Activated naive CD4-positive, alpha-beta T cell treated with Interleukin-2 at 50 U/mL for 16 hours (primary cell): ENCODE measurements at regions not wholly inside any gene's neighbourhood (a gene's known extent, or its start where the extent isn't known, plus 50 kb on each side); places are given as distances from the start of the nearest gene placed in this dataset.

Experiments used
- DNase-seq: peaks from one replicate; pipeline ENCODE4 v3.0.0-alpha.2; 2020

DNA sequence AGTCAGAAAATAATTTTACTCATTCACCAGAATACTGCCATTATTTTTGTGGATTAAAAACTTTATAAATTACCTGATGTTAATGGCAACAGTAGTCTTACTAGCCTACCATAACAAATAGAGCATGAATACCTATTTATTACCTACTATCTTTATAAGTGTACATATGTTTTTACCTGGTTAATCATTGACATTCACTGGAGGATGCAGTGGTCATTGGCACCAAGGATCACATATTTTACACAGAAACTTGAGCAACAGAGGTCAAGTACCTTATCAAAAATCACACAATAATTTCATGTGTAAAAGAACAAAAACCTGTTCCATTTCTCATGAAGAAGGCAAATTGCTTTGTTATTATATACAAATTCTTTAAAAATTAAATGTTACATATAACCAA is 1284.9 kb upstream of the NCAM2 start:
- DNase-seq, result no peak

DNA sequence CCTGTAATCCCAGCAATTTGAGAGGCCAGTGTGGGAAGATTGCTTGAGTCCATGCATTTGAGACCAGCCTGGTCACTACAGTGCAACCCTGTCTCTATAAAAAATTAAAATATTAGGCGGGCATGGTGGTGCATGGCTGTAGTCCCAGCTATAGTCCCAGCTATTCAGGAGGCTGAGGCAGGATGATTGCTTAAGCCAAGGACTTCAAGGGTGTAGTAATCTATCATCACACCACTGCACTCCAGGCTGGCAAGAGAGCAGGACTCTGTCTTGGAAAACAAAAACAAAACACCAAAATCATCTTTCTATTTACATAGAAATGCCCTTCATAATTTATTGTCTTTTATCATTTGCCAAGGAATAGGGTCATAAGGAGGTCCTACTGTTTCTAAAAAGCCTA is 1274.1 kb upstream of the NCAM2 start:
- no peak for DNase-seq

DNA sequence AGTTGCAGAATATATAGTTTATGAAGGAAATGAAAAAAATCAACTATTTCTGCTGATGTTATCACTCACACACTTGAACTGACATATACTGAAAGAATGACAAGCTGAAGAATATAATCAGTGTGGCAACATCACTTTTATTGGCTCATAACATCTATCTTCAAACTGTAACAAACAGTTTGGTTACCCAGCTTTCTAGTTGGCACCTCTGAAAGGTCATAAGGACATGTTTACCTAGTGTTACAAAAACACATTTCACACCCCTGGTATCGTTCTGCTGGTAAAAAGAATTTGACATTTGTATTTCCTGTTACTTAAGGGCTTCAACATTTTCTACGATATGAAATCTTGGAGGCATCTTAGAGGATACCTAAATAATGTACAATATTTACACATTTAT is 1267.0 kb upstream of the NCAM2 start:
- DNase-seq, result no peak

DNA sequence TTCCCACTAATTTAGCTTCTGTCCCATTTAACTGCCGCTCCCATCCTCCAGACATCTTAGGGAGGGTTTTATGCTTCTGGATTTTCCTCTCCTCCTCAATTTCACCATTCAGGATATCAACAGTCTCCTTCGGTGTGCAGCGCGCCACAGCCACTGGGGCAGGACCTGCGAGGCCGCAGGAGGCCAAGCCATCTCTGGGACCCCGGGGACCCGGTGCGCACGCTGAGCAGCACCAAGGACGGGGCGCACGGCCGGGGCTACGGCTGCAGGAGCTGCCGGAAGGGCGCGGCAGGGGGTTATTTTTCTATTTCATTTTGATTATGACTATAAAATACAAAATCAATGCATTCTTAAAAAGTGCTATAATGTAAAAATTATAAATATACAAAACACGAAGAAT is 1238.4 kb upstream of the NCAM2 start:
- no peak for DNase-seq

DNA sequence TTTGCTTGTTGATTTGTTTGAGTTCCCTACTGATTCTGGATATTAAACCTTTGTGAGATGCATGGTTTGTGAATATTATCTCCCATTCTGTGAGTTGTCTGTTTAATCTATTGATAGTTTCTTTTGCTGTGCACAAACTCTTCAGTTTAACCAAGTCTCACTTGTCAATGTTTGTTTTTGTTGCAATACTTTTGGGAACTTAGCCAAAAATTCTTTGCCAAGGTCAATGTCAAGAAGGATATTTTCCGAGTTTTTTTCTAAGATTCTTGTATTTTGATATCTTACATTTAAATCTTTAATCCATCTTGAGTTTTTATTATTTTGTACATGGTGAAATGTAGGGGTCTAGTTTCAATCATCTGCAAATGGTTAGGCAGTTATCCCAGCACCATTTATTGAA is 1230.7 kb upstream of the NCAM2 start:
- DNase-seq, result no peak

DNA sequence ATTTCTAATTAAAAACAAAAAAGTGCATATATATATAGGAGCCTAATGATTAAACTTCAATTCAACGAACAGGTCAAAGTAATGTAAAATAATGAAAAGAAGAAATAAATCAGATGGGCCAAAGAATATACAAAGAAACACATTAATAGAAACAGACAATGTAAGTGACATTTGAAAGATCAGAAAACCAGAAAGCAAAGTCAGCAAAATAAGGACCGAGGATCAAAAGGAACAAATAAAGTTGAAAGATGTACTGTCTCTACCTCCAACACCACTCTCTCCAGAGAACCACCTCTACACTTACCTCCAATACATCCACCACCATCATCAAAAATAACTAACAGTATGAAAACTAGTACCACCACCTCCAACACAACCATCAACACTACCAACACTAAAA is 1226.3 kb upstream of the NCAM2 start:
- DNase-seq, result no peak

DNA sequence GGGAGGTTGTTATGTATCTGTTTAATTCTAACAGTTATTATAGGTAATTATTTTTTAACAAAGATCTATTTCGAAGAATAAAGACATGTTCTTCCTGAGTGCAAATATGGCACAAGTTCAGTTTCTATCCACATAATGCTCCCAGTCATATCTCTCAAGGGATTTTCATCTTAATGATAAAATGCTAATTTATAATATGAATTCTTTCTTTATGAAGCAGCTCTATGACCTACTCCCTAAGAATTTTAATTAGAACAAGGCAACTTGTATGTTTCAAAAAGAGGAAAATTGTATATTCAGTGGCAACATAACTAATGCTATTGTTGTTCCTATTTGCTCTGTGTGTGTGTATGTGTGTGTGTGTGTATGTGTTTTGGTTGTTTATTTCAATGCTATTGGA is 1222.1 kb upstream of the NCAM2 start:
- DNase-seq, result no peak

DNA sequence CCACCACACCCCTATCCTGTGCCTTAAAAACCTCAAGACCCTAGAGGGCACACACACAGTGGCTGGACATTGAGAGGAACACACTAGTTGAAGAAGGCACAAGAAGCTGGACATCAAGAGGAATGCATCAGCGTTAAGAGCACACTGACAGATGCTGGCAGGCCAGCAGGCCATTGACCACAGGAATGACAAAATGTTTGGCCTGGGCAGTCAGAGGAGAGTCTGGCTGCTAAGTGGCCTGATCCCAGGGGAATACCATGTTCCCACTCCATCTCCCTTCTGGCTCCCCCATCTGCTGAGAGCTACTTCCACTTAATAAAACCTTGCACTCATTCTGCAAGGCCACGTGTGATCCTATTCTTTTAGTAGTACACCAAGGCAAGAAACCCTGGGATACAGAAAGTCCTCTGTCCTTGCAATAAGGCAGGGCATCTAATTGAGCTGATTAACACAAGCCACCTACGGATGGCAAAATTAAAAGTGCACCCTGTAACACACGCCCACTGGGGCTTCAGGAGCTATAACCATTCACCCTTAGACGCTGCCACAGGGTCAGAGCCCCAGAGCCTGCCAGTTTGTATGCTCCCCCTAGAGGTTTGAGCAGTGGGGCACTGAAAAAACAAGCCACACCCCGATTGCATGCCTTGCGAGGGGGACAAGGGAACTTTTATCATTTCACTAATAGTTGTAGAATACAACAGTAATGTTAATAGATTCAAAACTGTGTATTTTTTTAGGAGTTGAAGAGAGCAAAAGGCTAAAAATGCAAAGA is 1216.1 kb upstream of the NCAM2 start:
- no peak for DNase-seq

DNA sequence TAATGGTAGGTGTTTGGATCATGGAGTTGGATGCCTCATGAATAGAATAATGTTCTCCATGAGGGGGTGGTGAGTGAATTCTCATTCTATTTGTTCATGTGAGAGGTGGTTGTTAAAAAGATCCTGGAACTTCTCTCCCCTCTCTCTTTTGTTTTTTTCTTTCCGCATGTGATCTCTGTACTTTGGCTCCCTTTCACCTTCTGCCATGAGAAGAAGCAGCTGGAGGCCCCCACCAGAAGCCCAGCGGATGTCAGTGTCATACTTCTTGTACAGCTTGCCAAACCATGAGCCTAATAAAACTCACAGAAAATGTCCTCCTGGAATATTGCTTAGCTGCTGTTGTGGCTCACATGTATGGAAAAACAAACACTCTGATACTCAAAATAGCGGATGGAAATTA is 1212.3 kb upstream of the NCAM2 start:
- DNase-seq, result no peak

DNA sequence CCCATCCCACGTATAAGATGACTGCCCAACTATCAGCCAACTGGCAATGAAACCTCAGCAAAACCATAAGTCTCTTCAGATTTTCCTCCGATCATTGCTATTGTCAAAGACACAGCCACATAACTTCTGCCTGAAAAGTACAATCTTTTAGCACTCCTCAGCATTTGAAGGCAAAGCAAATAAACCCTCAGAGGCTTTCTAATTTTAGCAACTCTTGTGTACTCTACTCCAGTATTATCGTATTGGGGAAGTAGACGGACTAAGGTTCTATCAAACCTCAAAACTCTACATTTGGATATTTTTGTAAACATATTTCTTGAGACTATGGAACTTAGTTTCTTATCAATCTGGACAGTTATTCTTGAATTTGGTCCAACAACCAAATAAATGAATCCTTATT is 1206.2 kb upstream of the NCAM2 start:
- DNase-seq, result no peak

DNA sequence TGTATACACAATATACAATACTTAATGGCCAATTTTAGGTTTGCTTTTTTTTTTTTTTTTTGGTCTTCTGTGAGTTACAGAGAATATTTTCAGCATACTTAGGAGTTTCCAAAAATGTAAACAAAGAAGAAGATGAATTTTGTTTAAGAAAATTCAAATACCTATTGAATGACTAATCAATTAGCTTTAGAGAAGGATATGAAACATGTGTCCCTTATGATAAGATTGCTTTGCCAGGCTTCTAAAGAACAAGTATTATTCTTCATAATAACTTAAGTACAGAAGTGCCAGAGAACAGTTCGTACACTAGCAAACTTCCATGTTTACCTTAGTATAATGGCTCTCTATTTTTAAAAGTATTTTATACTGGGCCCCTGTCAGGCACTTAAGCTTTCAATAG is 1191.0 kb upstream of the NCAM2 start:
- no peak for DNase-seq

DNA sequence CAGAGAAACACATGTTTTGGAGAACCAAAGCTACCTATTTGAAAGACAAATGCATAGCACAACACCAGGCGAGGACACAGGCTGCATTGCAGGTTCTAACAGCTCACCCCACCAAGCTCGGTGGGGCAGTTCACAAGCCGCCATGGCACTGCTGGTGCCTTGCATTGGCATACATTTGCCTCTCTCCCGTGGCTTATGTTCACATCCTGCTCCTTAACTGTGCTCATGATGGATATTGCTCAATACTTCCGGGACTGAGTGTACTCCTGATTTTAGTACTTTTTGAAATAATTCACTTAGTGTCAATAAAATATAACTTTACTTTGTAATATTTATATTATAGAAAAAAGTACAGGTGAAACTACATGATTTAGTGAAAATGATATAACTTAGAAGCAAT is 1187.4 kb upstream of the NCAM2 start:
- DNase-seq, result no peak

DNA sequence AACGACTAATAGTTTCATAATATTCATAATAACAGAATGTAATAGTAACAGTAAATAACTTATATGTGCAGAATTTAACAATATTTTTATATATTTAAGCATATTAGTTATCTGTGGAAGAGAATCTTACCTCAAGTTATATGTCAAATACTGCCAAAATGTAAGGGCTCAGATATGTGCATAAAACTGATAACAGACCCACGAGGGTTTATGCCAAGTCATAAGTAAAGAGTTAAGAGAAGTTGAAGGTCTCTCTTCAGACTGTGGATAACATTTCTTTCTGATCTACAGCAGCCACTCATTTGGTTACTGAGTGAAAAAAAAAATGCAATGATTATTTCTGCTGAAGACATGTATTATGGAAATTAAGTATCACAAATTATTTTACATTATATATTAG is 1167.8 kb upstream of the NCAM2 start:
- DNase-seq, result no peak

DNA sequence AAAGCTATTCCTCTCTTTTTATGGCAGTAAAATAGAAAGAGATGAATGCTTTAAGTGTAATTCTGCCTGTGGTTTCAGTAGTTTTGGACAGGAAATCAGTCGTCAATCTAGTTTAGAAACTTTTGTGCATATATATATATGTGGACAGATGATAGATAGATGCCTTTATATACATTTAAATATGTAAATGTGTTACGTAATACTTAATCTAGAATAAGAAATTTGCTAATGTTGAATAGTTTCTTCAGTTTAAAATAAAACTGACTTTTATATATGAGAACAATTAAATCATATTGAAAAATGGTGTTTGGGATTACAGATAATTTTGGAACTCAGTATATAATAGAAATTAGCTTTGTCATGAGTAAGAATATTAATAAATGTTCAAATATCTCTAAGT is 1165.7 kb upstream of the NCAM2 start:
- no peak for DNase-seq

DNA sequence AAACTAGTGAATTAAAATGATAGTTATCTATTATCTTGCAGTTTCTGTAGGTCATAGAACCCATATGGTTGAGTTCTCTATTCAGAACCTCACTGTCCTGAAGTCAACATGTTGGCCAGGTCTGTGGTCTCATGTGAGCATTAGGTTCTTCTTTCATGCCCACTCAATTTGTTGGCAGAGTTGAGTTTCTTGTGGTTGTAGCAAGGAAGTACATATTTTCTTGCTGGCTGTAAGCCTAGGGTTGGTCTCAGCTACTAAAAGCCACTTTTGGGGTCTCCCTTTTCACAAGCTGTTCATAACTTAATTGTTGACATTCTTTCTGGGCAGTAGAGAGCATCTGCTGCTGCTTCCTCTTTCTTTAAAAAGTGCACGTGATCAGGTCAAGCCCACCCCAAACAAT is 1165.1 kb upstream of the NCAM2 start:
- DNase-seq, result no peak

DNA sequence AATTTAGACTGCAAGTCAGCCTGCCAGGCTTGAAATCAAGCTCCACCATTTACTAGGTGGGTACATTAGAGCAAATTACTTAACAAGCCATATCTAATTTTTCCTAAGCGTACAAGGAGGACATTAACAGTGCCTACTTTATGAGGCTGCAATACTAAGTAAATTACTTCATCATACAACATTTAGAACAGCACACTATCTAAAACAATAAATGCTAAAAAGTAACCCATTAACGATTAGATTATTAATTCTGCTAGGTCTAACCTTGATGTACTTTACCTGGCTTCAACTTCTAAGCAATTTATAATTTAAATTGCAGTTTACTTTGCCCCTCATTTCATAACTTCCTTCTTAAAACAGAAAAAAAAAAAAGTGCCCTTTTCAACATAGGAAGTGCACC is 1155.6 kb upstream of the NCAM2 start:
- DNase-seq, result no peak

DNA sequence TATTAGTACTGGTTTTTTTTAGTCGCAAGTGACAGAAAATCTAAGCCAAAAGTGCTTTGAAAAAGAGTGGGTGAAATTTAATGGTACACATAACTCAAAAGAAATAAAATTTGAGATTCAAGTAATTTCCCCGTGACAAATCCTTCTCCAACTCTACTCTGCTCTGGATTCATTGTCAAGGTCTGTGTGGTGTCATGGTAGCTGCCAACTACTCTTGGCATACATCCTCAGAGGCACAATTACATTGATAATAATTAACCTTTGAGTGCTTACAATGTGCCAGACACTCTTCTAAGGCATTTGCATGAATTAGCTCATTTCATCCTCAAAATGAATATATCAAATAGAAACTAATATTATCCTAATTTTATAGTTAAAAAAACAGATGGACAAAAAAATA is 1153.9 kb upstream of the NCAM2 start:
- no peak for DNase-seq

DNA sequence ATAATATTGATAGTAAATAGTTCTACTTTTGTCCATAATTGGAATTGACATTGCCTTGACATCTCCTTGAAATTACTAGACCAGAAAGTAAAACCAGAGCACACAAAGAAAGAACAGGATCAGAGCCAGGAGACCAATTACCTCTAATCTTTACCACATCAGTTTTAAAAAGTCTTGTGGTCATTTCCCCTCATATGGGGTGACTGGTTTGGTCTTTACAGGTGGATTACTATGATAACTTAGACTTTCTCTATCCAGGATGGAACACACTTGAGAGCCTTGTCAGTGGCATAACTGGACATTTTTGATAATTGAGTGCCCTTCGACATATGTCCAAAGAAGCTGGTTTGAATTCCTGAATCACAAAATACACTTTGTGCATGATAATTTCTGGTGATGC is 1148.1 kb upstream of the NCAM2 start:
- DNase-seq, result no peak

DNA sequence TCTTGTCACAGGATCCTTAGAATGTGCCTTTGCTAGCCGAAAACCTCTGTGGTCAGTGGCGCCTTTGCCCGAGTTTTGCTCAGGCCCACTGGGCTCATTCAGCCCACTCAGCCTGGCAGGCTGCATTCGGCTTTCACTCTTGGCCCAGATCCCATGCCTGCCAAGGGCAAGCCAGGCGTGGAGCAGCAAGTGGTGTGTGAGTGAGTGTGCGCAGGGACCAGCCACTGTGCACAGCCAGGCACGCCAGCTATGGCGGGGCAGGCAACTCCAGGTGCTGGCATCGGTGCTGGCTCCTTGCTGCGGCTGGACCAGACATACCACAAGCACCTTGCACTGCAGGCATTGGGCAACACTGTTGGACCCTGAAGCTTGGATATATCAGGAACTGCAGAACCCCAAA is 1145.1 kb upstream of the NCAM2 start:
- no peak for DNase-seq

DNA sequence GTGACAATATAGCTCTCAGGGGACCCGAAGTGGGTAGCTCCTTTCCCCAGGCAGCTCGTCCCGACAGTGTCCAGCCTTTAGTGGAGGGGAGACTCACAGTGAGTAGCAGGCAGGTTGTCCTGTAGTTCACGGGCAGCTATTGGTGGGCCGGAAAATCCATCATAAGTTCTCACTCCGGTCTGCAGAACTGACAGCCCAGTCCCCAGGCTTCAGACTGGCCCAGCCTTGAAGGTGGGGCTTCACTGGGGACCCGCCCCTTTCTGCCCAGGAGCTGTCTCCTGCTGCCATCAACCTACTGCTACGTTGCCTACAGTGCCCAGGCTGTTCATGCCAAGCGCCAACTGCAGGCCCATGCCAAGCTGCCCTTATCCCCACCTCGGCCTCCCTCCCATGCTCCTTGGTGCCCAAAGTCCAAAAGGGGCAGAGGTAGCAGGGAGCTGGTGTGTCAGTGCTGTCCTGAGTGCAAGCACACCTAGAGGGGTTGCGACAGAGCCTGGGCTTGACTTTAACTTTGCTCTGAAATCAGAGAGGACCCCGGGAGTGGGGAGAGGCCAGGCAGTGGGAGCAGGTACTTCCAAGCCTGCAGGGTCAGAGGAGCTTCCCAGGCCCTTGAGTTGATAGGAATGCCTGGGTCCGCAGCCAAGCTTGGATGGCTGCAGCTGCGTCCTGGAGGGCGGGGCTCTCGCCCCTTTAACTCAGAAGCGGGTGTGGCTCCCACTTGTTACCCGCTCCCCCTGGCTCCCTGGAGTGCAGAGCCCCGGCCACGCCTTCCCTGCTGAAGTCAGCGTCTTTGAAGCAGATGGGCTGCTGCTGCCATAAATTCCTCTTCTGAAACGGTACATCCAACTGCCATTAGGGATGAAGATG is 1144.3 kb upstream of the NCAM2 start:
- DNase-seq, result no peak

DNA sequence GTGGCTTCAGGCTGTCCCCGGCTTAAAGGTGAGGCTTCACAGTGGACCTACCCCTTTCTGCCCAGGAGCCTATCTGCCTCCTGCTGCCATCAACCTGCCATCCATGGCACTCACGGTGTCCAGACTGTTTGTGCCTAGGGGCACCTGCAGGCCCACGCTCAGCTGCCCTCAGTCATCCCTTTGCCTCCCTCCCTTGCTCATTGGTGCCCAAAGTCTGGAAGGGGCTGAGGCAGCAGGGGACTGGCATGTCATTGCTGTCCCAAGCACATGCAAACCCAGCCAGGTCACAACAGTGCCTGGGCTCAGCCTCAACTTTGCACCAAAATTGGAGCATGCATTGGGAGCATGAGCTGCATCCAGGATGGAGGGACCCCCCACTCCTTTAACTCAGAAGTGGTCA is 1142.7 kb upstream of the NCAM2 start:
- no peak for DNase-seq

DNA sequence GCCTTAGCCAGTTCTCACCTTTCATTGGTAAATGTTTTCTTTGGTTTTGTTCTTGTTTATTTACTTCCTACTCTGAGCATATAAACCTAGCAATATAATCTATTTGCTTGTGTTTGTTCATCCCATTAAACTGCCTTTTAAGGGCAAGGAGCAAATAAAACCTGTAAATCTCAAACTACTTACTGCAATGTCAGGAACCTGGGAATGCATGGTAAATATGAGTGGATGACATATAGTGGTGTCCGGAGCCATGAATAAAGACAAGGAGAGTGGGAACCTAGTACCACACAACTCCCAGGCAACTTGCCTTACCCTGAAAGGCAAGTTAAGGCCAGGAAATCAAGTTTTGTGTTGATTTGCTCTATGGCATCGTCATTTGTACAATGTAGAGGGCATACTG is 1133.7 kb upstream of the NCAM2 start:
- no peak for DNase-seq

DNA sequence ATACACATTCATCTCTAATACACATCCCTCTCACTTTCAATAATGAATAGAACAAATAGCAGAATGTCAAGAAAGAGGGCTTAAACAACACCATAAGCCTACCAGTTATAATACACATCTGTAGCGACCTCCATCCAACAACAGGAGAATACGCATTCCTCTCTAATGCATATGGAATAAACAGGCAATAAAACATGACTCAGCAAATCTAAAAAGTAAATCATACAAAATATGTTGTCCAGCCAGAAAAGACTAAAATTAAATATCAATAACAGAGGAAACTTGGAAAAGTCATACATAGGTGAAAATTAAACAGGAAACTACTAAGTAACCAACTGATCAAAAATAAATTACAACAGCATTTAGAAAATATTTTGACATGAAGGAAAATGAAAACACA is 1127.5 kb upstream of the NCAM2 start:
- no peak for DNase-seq

DNA sequence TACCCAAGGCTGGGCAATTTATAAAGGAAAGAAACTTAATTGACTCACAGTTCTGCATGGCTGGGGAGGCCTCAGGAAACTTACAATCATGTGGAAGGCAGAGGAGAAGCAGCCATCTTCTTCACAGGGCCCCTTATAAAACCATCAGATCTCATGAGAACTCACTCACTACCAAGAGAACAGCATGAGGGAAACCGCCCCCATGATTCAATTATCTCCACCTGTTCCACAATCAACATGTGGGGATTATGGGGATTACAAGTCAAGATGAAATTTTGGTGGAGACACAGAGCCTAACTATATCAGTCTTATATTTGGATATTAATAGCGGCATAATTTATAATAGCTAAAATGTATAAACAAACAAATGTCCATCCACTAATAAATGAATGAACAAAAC is 1123.7 kb upstream of the NCAM2 start:
- DNase-seq, result no peak

DNA sequence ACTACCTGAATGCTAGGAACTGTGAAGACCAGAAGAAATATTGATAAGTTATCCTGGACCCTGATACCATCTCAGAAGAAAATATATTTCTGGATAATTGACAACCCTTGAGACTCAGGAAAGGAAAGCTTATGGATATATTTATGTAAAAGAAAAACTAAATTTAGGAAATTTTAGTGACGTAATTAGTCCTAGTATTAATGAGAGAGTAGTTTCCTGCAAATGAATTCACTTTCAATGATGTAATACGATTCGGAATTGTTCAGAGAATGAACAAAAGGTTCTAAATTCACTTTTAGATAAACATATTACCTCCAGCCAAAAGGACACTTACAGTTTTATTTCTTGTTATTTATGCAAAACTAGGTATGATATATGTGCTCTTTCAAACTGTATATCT is 1120.1 kb upstream of the NCAM2 start:
- DNase-seq, result no peak
